Neural cell (in vitro differentiated cells): ENCODE measurements at regions not wholly inside any gene's neighbourhood (a gene's known extent, or its start where the extent isn't known, plus 50 kb on each side); places are given as distances from the start of the nearest gene placed in this dataset.

Experiments
- H2AFZ ChIP-seq: fragments of 200-600, 300-800 bp; sonication (generic), shearing (Covaris generic); 2 replicates; pipeline ENCODE4 v1.6.0; 2014; ENCODE audit warnings: low read depth, mild to moderate bottlenecking, antibody characterized with exemption, low read length, moderate library complexity
- H3F3A ChIP-seq: fragments of 200-600 bp; shearing (Covaris generic); 2 replicates; pipeline ENCODE4 v1.6.1; 2016; ENCODE audit warnings: mild to moderate bottlenecking, moderate library complexity, mixed read lengths, antibody characterized with exemption, low read length; ENCODE audit not compliant: insufficient read depth, poor library complexity, severe bottlenecking
- H3K27ac ChIP-seq: fragments of 200-600, 300-800 bp; sonication (generic), shearing (Covaris generic); 2 replicates; pipeline ENCODE4 v1.5.1; 2014; ENCODE audit warnings: mild to moderate bottlenecking, low read length, moderate library complexity
- H3K27me3 ChIP-seq: fragments of 300-800, 200-600 bp; sonication (generic), shearing (Covaris generic); 2 replicates; pipeline ENCODE4 v1.6.0; 2014; ENCODE audit warnings: mild to moderate bottlenecking, low read depth, low read length, moderate library complexity; ENCODE audit not compliant: insufficient read depth
- H3K36me3 ChIP-seq: fragments of 300-800, 200-600 bp; sonication (generic), shearing (Covaris generic); 2 replicates; pipeline ENCODE4 v1.5.1; 2014; ENCODE audit warnings: mild to moderate bottlenecking, antibody characterized with exemption, low read length, moderate library complexity; ENCODE audit not compliant: insufficient read depth
- H3K4me2 ChIP-seq: fragments of 300-800, 200-600 bp; sonication (generic), shearing (Covaris generic); 2 replicates; pipeline ENCODE4 v1.6.0; 2014; ENCODE audit warnings: mild to moderate bottlenecking, low read length
- H3K4me3 ChIP-seq: fragments of 300-800, 200-600 bp; sonication (generic), shearing (Covaris generic); 2 replicates; pipeline ENCODE4 v1.5.1; 2014; ENCODE audit warnings: mild to moderate bottlenecking, low read length, moderate library complexity
- H3K79me2 ChIP-seq: fragments of 200-600 bp; shearing (Covaris generic); replicated peaks from 2 replicates; pipeline ENCODE4 v1.6.0; 2014; ENCODE audit warnings: mild to moderate bottlenecking, low read length, moderate library complexity; ENCODE audit not compliant: insufficient read depth
- H3K9ac ChIP-seq: fragments of 300-800, 200-600 bp; sonication (generic), shearing (Covaris generic); 2 replicates; pipeline ENCODE4 v1.6.1; 2016; ENCODE audit warnings: mild to moderate bottlenecking, low read length, mixed read lengths
- H3K9me2 ChIP-seq: fragments of 200-600 bp; shearing (Covaris generic); 2 replicates; pipeline ENCODE4 v1.6.1; 2016; ENCODE audit warnings: mild to moderate bottlenecking, low read length, mixed read lengths; ENCODE audit not compliant: insufficient read depth
- H3K9me3 ChIP-seq: fragments of 200-600, 300-800 bp; sonication (generic), shearing (Covaris generic); 2 replicates; pipeline ENCODE4 v1.6.1; 2016; ENCODE audit warnings: mild to moderate bottlenecking, mixed run types, low read length, moderate library complexity, mixed read lengths
- H4K20me1 ChIP-seq: fragments of 200-600 bp; shearing (Covaris generic); 2 replicates; pipeline ENCODE4 v1.6.1; 2016; ENCODE audit warnings: mild to moderate bottlenecking, mixed run types; ENCODE audit not compliant: insufficient read depth
- EP300 ChIP-seq: fragments of 450-650 bp; conservative IDR thresholded peaks from 2 replicates; pipeline ENCODE4 v1.6.1; 2014; ENCODE audit warnings: antibody characterized with exemption, mild to moderate bottlenecking, moderate library complexity; ENCODE audit not compliant: poor library complexity, severe bottlenecking
- EZH2 ChIP-seq: fragments of 200-600, 300-800 bp; shearing (Covaris generic), sonication (generic); IDR thresholded peaks from 2 replicates; pipeline ENCODE4 v1.6.1; 2014; ENCODE audit warnings: antibody characterized with exemption, low read length, borderline replicate concordance, mild to moderate bottlenecking; ENCODE audit not compliant: insufficient read depth, poor library complexity, severe bottlenecking
- MXI1 ChIP-seq: fragments of 450-650 bp; conservative IDR thresholded peaks from 2 replicates; pipeline ENCODE4 v1.6.1; 2014; ENCODE audit warnings: antibody characterized with exemption, mild to moderate bottlenecking; ENCODE audit not compliant: poor library complexity, severe bottlenecking
- POLR2AphosphoS5 ChIP-seq: IDR thresholded peaks from 2 replicates; pipeline ENCODE4 v1.6.1; 2012
- RAD21 ChIP-seq: fragments of 450-650 bp; conservative IDR thresholded peaks from 2 replicates; pipeline ENCODE4 v1.6.1; 2014; ENCODE audit warnings: antibody characterized with exemption, mild to moderate bottlenecking, moderate library complexity
- SMC3 ChIP-seq: fragments of 450-650 bp; conservative IDR thresholded peaks from 2 replicates; pipeline ENCODE4 v1.6.1; 2014; ENCODE audit warnings: antibody characterized with exemption, mild to moderate bottlenecking, moderate library complexity; ENCODE audit not compliant: poor library complexity
- TAF1 ChIP-seq: IDR thresholded peaks from 2 replicates; pipeline ENCODE4 v1.6.1; 2012; ENCODE audit warnings: low read depth
- TF ChIP-seq, protein P1 (sequence below): fragments of 450-650 bp; IDR thresholded peaks from 2 replicates; pipeline ENCODE4 v1.5.1; 2014; ENCODE audit warnings: antibody characterized with exemption, mild to moderate bottlenecking, moderate library complexity; ENCODE audit not compliant: poor library complexity, severe bottlenecking
- TF ChIP-seq, protein P2 (sequence below): IDR thresholded peaks from 2 replicates; pipeline ENCODE4 v1.6.1; 2012; ENCODE audit warnings: borderline replicate concordance

DNA sequence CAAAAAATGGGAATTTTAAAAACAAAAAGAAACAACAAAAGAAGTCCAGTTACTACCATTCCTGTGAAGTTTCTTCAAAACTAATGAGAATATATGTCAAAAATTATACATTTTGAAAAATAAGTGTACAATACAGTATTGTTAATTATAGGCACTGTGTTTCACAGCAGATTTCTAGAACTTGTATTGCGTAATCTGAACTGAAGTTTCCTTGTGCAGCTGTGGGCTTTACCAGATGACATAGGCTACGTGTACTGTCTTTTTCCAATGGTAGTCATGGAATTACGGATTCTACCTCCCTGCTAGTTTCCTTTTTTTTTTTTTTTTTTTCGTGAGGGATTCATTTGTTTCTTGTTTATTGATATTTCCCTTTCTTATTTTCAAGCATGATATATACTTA lies 113.8 kb upstream of the GABRA2 start:
- H3K9me3 ChIP-seq, result no peaks in the 10 kb centered on the region
- H3F3A ChIP-seq, result no peaks in the 10 kb centered on the region
- H3K27ac ChIP-seq, result no peak overlapping the region
- H3K9me2 ChIP-seq, result no peaks in the 10 kb centered on the region
- H3K27me3 ChIP-seq, result no peaks in the 10 kb centered on the region
- H3K4me3 ChIP-seq, result no peak overlapping the region
- no peaks in the 10 kb centered on the region for H4K20me1 ChIP-seq
- no peak overlapping the region for H3K4me2 ChIP-seq
- H3K9ac ChIP-seq, result no peak overlapping the region
- no peaks in the 10 kb centered on the region for H3K79me2 ChIP-seq
- H3K36me3 ChIP-seq, result no peaks in the 10 kb centered on the region
- no peak overlapping the region for H2AFZ ChIP-seq
- TF ChIP-seq TAF1 (no peak), POLR2AphosphoS5 (no peak), MXI1 (no peak), EP300 (no peak), SMC3 (no peak), EZH2 (no peak), RAD21 (no peak)
- TF ChIP-seq, protein P1, sequence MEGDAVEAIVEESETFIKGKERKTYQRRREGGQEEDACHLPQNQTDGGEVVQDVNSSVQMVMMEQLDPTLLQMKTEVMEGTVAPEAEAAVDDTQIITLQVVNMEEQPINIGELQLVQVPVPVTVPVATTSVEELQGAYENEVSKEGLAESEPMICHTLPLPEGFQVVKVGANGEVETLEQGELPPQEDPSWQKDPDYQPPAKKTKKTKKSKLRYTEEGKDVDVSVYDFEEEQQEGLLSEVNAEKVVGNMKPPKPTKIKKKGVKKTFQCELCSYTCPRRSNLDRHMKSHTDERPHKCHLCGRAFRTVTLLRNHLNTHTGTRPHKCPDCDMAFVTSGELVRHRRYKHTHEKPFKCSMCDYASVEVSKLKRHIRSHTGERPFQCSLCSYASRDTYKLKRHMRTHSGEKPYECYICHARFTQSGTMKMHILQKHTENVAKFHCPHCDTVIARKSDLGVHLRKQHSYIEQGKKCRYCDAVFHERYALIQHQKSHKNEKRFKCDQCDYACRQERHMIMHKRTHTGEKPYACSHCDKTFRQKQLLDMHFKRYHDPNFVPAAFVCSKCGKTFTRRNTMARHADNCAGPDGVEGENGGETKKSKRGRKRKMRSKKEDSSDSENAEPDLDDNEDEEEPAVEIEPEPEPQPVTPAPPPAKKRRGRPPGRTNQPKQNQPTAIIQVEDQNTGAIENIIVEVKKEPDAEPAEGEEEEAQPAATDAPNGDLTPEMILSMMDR, result no peak
- TF ChIP-seq, protein P2, sequence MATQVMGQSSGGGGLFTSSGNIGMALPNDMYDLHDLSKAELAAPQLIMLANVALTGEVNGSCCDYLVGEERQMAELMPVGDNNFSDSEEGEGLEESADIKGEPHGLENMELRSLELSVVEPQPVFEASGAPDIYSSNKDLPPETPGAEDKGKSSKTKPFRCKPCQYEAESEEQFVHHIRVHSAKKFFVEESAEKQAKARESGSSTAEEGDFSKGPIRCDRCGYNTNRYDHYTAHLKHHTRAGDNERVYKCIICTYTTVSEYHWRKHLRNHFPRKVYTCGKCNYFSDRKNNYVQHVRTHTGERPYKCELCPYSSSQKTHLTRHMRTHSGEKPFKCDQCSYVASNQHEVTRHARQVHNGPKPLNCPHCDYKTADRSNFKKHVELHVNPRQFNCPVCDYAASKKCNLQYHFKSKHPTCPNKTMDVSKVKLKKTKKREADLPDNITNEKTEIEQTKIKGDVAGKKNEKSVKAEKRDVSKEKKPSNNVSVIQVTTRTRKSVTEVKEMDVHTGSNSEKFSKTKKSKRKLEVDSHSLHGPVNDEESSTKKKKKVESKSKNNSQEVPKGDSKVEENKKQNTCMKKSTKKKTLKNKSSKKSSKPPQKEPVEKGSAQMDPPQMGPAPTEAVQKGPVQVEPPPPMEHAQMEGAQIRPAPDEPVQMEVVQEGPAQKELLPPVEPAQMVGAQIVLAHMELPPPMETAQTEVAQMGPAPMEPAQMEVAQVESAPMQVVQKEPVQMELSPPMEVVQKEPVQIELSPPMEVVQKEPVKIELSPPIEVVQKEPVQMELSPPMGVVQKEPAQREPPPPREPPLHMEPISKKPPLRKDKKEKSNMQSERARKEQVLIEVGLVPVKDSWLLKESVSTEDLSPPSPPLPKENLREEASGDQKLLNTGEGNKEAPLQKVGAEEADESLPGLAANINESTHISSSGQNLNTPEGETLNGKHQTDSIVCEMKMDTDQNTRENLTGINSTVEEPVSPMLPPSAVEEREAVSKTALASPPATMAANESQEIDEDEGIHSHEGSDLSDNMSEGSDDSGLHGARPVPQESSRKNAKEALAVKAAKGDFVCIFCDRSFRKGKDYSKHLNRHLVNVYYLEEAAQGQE, result no peak

DNA sequence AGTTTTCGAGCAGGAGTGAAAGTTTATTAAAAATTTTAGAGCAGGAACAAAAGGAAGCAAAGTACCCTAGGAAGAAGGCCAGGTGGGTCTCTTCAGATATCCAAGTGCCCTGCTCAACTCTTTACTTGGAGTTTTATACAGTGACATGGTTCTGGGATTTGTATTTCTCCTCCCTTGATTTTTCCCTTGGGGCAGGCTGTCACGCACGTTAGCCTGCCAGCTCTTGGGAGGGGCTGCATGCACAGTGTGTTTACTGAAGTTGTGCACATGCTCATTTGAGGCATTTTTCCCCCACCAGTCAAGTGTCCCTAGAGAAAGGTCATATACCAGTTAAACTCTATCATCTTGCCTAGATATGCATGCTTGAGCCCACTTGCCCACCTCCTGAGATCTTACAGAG lies 102.5 kb upstream of the GABRA2 start:
- no peaks in the 10 kb centered on the region for H4K20me1 ChIP-seq
- H3K27ac ChIP-seq, result no peak overlapping the region
- no peak overlapping the region for H2AFZ ChIP-seq
- no peaks in the 10 kb centered on the region for H3K9me3 ChIP-seq
- no peaks in the 10 kb centered on the region for H3K79me2 ChIP-seq
- no peaks in the 10 kb centered on the region for H3K27me3 ChIP-seq
- no peaks in the 10 kb centered on the region for H3F3A ChIP-seq
- no peak overlapping the region for H3K9ac ChIP-seq
- H3K9me2 ChIP-seq, result no peaks in the 10 kb centered on the region
- no peaks in the 10 kb centered on the region for H3K36me3 ChIP-seq
- TF ChIP-seq RAD21 (no peak), TAF1 (no peak), SMC3 (no peak), MXI1 (no peak), POLR2AphosphoS5 (no peak), EZH2 (no peak), EP300 (no peak)
- TF ChIP-seq, protein P2, result no peak
- TF ChIP-seq, protein P1, result no peak
- no peak overlapping the region for H3K4me2 ChIP-seq
- H3K4me3 ChIP-seq, result no peak overlapping the region
